Neuronal stem cell (in vitro differentiated cells): ENCODE measurements at regions not wholly inside any gene's neighbourhood (a gene's known extent, or its start where the extent isn't known, plus 50 kb on each side); places are given as distances from the start of the nearest gene placed in this dataset.

ENCODE experiments used
- DNase-seq: peaks from one replicate; pipeline ENCODE4 v3.0.0-alpha.2; 2013; ENCODE audit warnings: low spot score
- H2AFZ ChIP-seq: one replicate; pipeline ENCODE4 v1.6.1; 2013; ENCODE audit warnings: mild to moderate bottlenecking, low read length, inconsistent platforms
- H2AK5ac ChIP-seq: 2 replicates; pipeline ENCODE4 v1.6.1; 2013; ENCODE audit warnings: low read depth, mild to moderate bottlenecking, inconsistent platforms, low read length, moderate library complexity, mixed read lengths
- H2BK120ac ChIP-seq: 2 replicates; pipeline ENCODE4 v1.6.1; 2013; ENCODE audit warnings: low read depth, mild to moderate bottlenecking, inconsistent platforms, low read length, moderate library complexity, mixed read lengths
- H2BK12ac ChIP-seq: one replicate; pipeline ENCODE4 v1.6.1; 2013; ENCODE audit warnings: low read length, inconsistent platforms
- H2BK15ac ChIP-seq: 2 replicates; pipeline ENCODE4 v1.6.1; 2013; ENCODE audit warnings: mild to moderate bottlenecking, low read length, inconsistent platforms, mixed read lengths
- H2BK5ac ChIP-seq: one replicate; pipeline ENCODE4 v1.6.1; 2013; ENCODE audit warnings: inconsistent platforms, mild to moderate bottlenecking, low read length, moderate library complexity
- H3K14ac ChIP-seq: one replicate; pipeline ENCODE4 v1.6.1; 2013; ENCODE audit warnings: low read length, inconsistent platforms
- H3K18ac ChIP-seq: 2 replicates; pipeline ENCODE4 v1.6.1; 2013; ENCODE audit warnings: low read length, inconsistent platforms
- H3K23ac ChIP-seq: 2 replicates; pipeline ENCODE4 v1.6.1; 2013; ENCODE audit warnings: low read depth, mild to moderate bottlenecking, mixed read lengths, low read length, inconsistent platforms; ENCODE audit not compliant: poor library complexity
- H3K27ac ChIP-seq: replicated peaks from 3 replicates; pipeline ENCODE4 v1.5.1; 2013; ENCODE audit warnings: low read length, inconsistent platforms
- H3K27me3 ChIP-seq, 3 experiments: 2 replicates each; pipeline ENCODE4 v1.6.1; 2013; ENCODE audit warnings: low read length in 3 of 3, mild to moderate bottlenecking in 2 of 3, inconsistent platforms in 1 of 3, low read depth in 1 of 3, mixed read lengths in 1 of 3, moderate library complexity in 1 of 3; ENCODE audit not compliant: control insufficient read depth in 3 of 3, insufficient read depth in 3 of 3
- H3K36me3 ChIP-seq, 2 donors: replicated peaks in 1 of 2; 2 replicates each; pipeline ENCODE4 v1.6.1; 2013; ENCODE audit warnings: low read length in 2 of 2; ENCODE audit not compliant: control insufficient read depth in 2 of 2, insufficient read depth in 2 of 2
- H3K4ac ChIP-seq: 2 replicates; pipeline ENCODE4 v1.6.1; 2013; ENCODE audit warnings: inconsistent platforms, mild to moderate bottlenecking, low read length, moderate library complexity
- H3K4me1 ChIP-seq, 2 donors: 1 replicate in 1 of 2; 2 replicates in 1 of 2; pipeline ENCODE4 v1.6.1; 2013; ENCODE audit warnings: low read length in 2 of 2, low read depth in 1 of 2; ENCODE audit not compliant: control insufficient read depth in 2 of 2, insufficient read depth in 1 of 2
- H3K4me2 ChIP-seq: one replicate; pipeline ENCODE4 v1.6.1; 2013; ENCODE audit warnings: mild to moderate bottlenecking, low read length, inconsistent platforms; ENCODE audit not compliant: insufficient read depth, poor library complexity, severe bottlenecking
- H3K4me3 ChIP-seq, 2 donors: 2 replicates each; pipeline ENCODE4 v1.5.1; 2013; ENCODE audit warnings: low read length in 2 of 2, mild to moderate bottlenecking in 2 of 2, inconsistent platforms in 1 of 2, moderate library complexity in 1 of 2
- H3K79me1 ChIP-seq: one replicate; pipeline ENCODE4 v1.6.1; 2013; ENCODE audit warnings: low read depth, mild to moderate bottlenecking, inconsistent platforms, low read length, moderate library complexity
- H3K9ac ChIP-seq: one replicate; pipeline ENCODE4 v1.6.1; 2013; ENCODE audit warnings: mild to moderate bottlenecking, low read depth, low read length, inconsistent platforms; ENCODE audit not compliant: poor library complexity
- H3K9me3 ChIP-seq, 2 donors: replicated peaks in 1 of 2; 2 replicates each; pipeline versions ENCODE3 to v1.6.1; 2013; ENCODE audit warnings: low read length in 2 of 2, mild to moderate bottlenecking in 2 of 2, inconsistent platforms in 1 of 2, low read depth in 1 of 2, mixed read lengths in 1 of 2, moderate library complexity in 1 of 2; ENCODE audit not compliant: control insufficient read depth in 2 of 2, insufficient read depth in 1 of 2
- H4K8ac ChIP-seq: one replicate; pipeline ENCODE4 v1.6.1; 2013; ENCODE audit warnings: low read depth, mild to moderate bottlenecking, inconsistent platforms, low read length, moderate library complexity
- H4K91ac ChIP-seq: one replicate; pipeline ENCODE4 v1.6.1; 2013; ENCODE audit warnings: low read length, low read depth, mild to moderate bottlenecking, inconsistent platforms; ENCODE audit not compliant: poor library complexity
- WGBS, 2 donors: extraction: QIAGEN DNeasy Blood & Tissue Kit; methylation state at CpG; one replicate each; pipeline ENCODE4 v1.1.7; 2013; ENCODE audit warnings: missing lambda C conversion rate in 2 of 2, mixed read lengths in 1 of 2; ENCODE audit not compliant: insufficient read length in 2 of 2, insufficient replicate concordance in 1 of 2; ENCODE audit errors: extremely low coverage in 2 of 2; 5-methylcytosine and 5-hydroxymethylcytosine counted together

- no CpG with 5 or more reads among the region's 5 CpGs for WGBS, 2 donors
Observed at GRCh38 chrX:93319609-93320008, 353.8 kb downstream of the NAP1L3 start.

More at GRCh38 chrX:93319609-93320008, 353.8 kb downstream of the NAP1L3 start:
- no peak overlapping the region for H3K27ac ChIP-seq
- H3K23ac ChIP-seq = no peak overlapping the region
- H2AFZ ChIP-seq = no peak overlapping the region
- H3K4ac ChIP-seq = no peak overlapping the region
- no peak overlapping the region for H3K4me2 ChIP-seq
- no peaks in the 10 kb centered on the region for H3K4me1 ChIP-seq
- H2BK12ac ChIP-seq = no peak overlapping the region
- no peak overlapping the region for H3K18ac ChIP-seq
- H3K79me1 ChIP-seq = no peaks in the 10 kb centered on the region
- no peaks in the 10 kb centered on the region for H3K36me3 ChIP-seq
- H2BK120ac ChIP-seq = no peak overlapping the region
- no peaks in the 10 kb centered on the region for H3K9me3 ChIP-seq
- H3K27me3 ChIP-seq = no peaks in the 10 kb centered on the region
- no peak overlapping the region for H3K4me3 ChIP-seq
- H3K14ac ChIP-seq = no peak overlapping the region
- H2AK5ac ChIP-seq = no peak overlapping the region
- peak; percentile 0 for DNase-seq
- H2BK15ac ChIP-seq = no peak overlapping the region
- no peak overlapping the region for H3K9ac ChIP-seq
- no peak overlapping the region for H4K91ac ChIP-seq
- no peak overlapping the region for H2BK5ac ChIP-seq
- H4K8ac ChIP-seq = no peak overlapping the region
